NCI-H1092 (cell line): ENCODE measurements at regions not wholly inside any gene's neighbourhood (a gene's known extent, or its start where the extent isn't known, plus 50 kb on each side); places are given as distances from the start of the nearest gene placed in this dataset.
"Not testable (repeated sequence)": the region's sequence is repeated elsewhere in the genome, so short reads cannot be mapped to it uniquely, and the experiment has no call there.

Experiments
- DNase-seq: peaks from one replicate; lab custom pipeline; 2025; lab: John Stamatoyannopoulos, UW

GRCh38 chr14:88983755-88984154 is 159.3 kb downstream of the TTC8 start:
- DNase-seq = no peak

- DNase-seq = no peak
Measured at GRCh38 chr14:88985654-88986053, 161.2 kb downstream of the TTC8 start.

DNA sequence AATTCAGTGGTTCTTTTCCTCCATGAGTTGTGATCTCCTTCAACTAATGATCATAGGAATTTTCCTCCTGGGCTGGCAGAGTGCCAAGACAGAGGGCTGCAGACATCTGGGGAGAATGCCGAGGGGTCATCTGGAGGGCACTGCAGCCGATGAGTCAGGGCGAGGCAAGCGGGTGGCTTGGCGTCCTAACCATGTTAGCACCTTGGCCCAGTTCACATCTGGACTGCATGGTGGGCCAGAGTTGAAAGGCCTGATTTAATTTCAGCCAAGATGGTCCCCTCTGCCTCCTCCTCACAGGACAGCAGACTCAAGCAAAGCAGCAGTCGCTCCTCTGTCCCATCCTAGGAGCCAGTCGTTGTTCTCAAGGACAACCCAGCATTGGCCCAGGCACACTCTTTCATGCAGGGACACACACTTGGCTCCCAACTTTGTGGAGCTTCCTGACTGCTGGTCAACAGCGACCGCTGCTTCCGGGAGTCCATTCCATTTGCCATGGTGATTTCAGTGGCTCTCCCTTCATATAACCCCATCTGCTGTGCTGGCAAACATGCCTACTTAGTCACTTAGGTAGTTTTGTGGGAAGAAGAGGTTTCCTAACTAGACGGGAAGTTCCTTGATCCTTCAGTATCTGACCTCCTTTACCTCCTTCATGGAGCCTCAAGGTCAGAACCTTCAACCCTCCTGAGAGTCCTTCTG is 161.8 kb downstream of the TTC8 start:
- no peak for DNase-seq

GRCh38 chr14:88986908-88987307 is 162.5 kb downstream of the TTC8 start:
- not testable (repeated sequence) for DNase-seq

DNA sequence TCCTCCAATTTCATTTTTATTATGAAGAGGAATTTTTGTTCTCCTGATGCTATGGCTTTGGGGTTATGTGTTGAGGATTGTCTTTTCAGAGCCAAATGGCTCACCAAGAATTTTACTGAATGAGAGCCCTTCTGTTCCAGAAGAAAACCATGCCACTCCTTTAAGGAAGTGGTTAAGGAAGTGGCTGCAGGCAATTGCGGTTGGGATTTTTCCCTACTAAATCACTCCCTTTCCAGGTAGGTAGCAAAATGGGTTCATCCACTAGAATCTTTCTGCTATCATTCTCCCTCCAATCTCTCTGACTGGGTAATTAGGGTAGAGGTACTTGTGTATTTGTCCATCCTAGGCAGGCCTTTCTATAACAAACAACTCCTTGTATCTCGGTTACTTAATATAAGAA is 163.1 kb downstream of the TTC8 start:
- no peak for DNase-seq

DNA sequence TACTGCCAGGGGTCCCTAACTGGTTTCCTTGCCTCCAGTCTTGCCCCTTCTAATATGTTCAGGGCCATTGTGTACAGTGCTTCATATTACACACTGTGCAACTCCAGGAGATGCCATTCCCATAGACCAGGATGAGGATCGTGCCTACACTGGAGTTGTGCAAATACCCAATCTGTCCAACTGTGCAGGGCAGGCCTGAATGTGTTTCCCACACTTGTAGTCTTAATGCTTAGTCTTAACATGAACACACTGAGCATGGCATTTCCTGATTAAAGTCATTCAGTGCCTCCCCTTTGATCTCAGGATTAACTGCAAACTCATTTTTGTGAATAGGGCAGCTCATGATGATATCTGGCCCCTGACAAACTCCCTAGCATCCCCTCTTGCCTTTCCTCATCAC is 165.5 kb downstream of the TTC8 start:
- DNase-seq = no peak

- no peak for DNase-seq
Measured at GRCh38 chr14:88990856-88991255, 166.4 kb downstream of the TTC8 start.

- no peak for DNase-seq
Measured at GRCh38 chr14:88992011-88992410, 167.6 kb downstream of the TTC8 start.

- no peak for DNase-seq
Measured at GRCh38 chr14:88993946-88994345, 169.5 kb downstream of the TTC8 start.

GRCh38 chr14:88995437-88996198 is 171.2 kb downstream of the TTC8 start:
- no peak for DNase-seq

- no peak for DNase-seq
Measured at GRCh38 chr14:88998027-88998426, 173.6 kb downstream of the TTC8 start.

GRCh38 chr14:88999137-88999536 is 174.7 kb downstream of the TTC8 start:
- no peak for DNase-seq

GRCh38 chr14:89000007-89000942 is 175.8 kb downstream of the TTC8 start:
- no peak for DNase-seq

DNA sequence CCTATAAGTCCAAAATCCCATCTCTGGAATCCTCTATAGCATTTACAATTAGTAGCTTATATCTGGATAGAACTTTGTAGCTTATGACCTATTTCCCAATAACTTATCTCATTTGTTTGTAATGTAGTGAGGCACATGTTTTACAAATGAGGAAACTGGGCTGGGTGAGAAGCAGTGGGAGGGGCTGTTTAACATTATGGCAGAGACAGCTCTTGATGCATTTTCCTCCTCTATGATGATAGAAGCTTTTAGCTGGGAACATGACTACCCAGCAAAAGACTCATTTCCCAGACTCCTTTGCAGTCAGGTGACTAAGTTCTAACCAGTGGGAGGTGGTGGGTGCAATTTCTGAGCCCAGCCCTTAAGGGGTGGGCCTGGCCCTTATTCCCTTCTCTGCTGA is 179.7 kb downstream of the TTC8 start:
- no peak for DNase-seq

DNA sequence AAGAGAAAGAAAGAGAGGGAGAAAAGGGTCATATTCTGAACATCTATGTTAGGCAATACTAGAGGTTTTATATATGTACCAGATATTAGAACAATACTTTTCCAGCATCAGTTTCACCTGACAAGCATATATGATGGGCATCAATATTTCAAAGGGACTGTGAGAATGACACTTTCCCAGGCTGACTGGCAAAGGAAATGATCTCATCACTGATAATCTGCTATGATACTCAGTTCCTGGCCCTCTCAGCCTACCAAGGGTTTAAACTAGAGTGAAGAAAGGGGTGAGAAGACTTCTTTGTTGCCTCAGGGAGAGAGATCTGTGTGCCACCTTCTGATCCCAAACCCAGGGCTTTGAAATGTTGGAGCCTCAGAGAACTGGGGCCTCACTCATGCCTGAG is 183.5 kb downstream of the TTC8 start:
- DNase-seq = no peak

- DNase-seq = no peak
Measured at GRCh38 chr14:89011355-89012281, 187.2 kb downstream of the TTC8 start.

GRCh38 chr14:89012282-89013097 is 188.0 kb downstream of the TTC8 start:
- no peak for DNase-seq

DNA sequence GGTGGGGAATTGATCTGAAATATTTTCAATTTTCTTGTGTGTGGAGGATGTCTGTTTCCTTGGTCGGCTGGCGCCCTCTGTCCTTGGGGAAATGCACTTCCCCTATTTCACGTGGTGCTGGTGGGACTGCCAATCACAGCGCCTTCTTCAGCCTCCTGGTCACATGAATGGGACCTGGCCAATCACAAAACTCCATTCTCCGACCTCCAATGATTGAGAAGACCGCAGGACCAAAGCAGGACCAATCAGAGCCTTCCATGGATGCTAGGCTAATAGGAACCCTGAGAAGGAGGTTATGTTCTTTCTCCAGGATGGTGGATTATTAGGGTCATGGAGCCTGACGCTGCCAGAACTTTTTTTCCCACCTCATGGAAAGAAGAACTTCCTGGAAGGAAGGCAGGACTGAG is 188.7 kb downstream of the TTC8 start:
- DNase-seq = no peak

GRCh38 chr14:89013698-89014568 is 189.5 kb downstream of the TTC8 start:
- peak; percentile 87 for DNase-seq

DNA sequence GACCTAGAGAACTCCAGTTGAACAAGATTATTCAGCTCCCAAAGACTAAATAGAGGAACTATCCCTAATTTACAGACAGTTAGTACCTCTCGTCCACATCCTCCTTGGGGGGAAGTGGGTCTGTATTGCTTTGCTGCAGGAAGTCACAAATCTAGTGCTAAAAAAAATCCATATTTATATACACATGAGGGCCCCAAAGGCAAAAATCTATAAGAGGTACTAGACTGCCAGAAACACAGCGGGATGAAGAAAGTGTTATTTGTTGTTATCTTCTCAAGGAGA is 190.1 kb downstream of the TTC8 start:
- no peak for DNase-seq
